GM10248 (cell line): ENCODE measurements at regions not wholly inside any gene's neighbourhood (a gene's known extent, or its start where the extent isn't known, plus 50 kb on each side); places are given as distances from the start of the nearest gene placed in this dataset.

Experiments
- CTCF ChIA-PET: fragments of 300-600 bp; sonication (Branson Sonifier 250); formaldehyde crosslinking; extraction: SDS; loops from one replicate; lab custom pipeline; 2021; ENCODE audit warnings: antibody characterized with exemption; lab: Yijun Ruan, JAX
- POLR2A ChIA-PET: fragments of 350-650 bp; sonication (Branson Sonifier 250); formaldehyde crosslinking; extraction: SDS; loops from one replicate; lab custom pipeline; 2020; ENCODE audit warnings: antibody characterized with exemption; lab: Yijun Ruan, JAX
- DNase-seq: peaks from one replicate; pipeline ENCODE4 v3.0.0; 2012; ENCODE audit errors: extremely low spot score
- CTCF ChIP-seq: IDR thresholded peaks from 2 replicates; pipeline ENCODE4 v1.5.1; 2012; ENCODE audit warnings: mild to moderate bottlenecking, low read depth; ENCODE audit errors: extremely low read depth, missing control alignments, control extremely low read depth

DNA sequence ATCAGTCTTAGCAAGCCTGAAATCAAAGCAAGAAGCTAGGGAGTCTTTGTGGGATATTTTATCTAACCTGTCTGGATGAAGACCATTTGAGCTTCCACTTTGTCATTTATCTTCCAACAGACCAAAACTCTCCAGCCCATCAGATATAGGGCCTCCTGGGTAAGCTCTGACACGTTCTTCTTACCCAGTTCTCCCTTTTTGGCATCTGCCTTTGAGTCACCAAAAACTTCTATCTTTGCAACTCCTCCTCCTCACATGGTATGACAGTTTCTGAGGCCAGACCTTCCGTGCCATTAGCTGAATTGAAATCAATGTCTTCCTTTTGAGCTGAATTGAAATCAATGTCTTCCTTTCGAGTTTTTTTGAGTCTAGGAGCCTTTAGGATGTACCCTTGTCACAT lies 156.6 kb upstream of the SPRY4 start:
- ChIA-PET POLR2A (no interaction called here), CTCF (interaction anchor here (1.3 kb wide), 1 partner anchor 11 kb away, joined by 3 read pairs; no protein-coding TSS in a partner anchor)
- no peak for TF ChIP-seq CTCF
- DNase-seq: no peak

- ChIA-PET CTCF (interaction anchor here (0.9 kb wide), 1 partner anchor 84 kb away, joined by 3 read pairs; no protein-coding TSS in a partner anchor), POLR2A (no interaction called here)
- TF ChIP-seq CTCF: no peak
- DNase-seq: no peak
Observed at GRCh38 chr5:142479854-142480519, 155.2 kb upstream of the SPRY4 start.

GRCh38 chr5:142479150-142479549 lies 154.3 kb upstream of the SPRY4 start:
- TF ChIP-seq CTCF: no peak
- POLR2A ChIA-PET: no interaction called here
- CTCF ChIA-PET: interaction anchor here (0.8 kb wide), 1 partner anchor 27 kb away, joined by 3 read pairs; no protein-coding TSS in a partner anchor
- no peak for DNase-seq

- DNase-seq: no peak
- ChIA-PET CTCF (no interaction called here), POLR2A (no interaction called here)
- TF ChIP-seq CTCF: no peak
Observed at GRCh38 chr5:142478113-142478512, 153.3 kb upstream of the SPRY4 start.

- POLR2A ChIA-PET: no interaction called here
- CTCF ChIA-PET: interaction anchor here (1.4 kb wide), 1 partner anchor 87 kb away, joined by 3 read pairs; no protein-coding TSS in a partner anchor
- DNase-seq: no peak
- TF ChIP-seq CTCF: no peak
Observed at GRCh38 chr5:142475102-142475513, 150.3 kb upstream of the SPRY4 start.

- POLR2A ChIA-PET: no interaction called here
- TF ChIP-seq CTCF: no peak
- no peak for DNase-seq
- CTCF ChIA-PET: interaction anchor here (1.4 kb wide), 1 partner anchor 65 kb away, joined by 3 read pairs; no protein-coding TSS in a partner anchor
Observed at GRCh38 chr5:142474431-142475094, 149.7 kb upstream of the SPRY4 start.
